Loucy (cell line): ENCODE measurements at regions not wholly inside any gene's neighbourhood (a gene's known extent, or its start where the extent isn't known, plus 50 kb on each side); places are given as distances from the start of the nearest gene placed in this dataset.
"Not testable (repeated sequence)": the region's sequence is repeated elsewhere in the genome, so short reads cannot be mapped to it uniquely, and the experiment has no call there.

ENCODE experiments used
- H2AFZ ChIP-seq: fragments of 200-600 bp; sonication (generic); 2 replicates; pipeline ENCODE4 v1.6.0; 2016; ENCODE audit warnings: antibody characterized with exemption, mild to moderate bottlenecking, low read length, moderate library complexity
- H3F3A ChIP-seq: fragments of 200-600 bp; 2 replicates; pipeline ENCODE4 v1.6.0; 2016; ENCODE audit warnings: antibody characterized with exemption, low read depth, mild to moderate bottlenecking
- H3K27me3 ChIP-seq: fragments of 200-600 bp; sonication (generic); 2 replicates; pipeline ENCODE4 v1.6.1; 2014; ENCODE audit warnings: low read length, mild to moderate bottlenecking; ENCODE audit not compliant: insufficient read depth, poor library complexity, severe bottlenecking
- H3K36me3 ChIP-seq: fragments of 200-600 bp; sonication (generic); 2 replicates; pipeline ENCODE4 v1.6.1; 2016; ENCODE audit warnings: low read length; ENCODE audit not compliant: insufficient read depth
- H3K4me1 ChIP-seq: fragments of 200-600 bp; sonication (generic); 2 replicates; pipeline ENCODE4 v1.5.1; 2014; ENCODE audit warnings: low read length, mild to moderate bottlenecking; ENCODE audit not compliant: insufficient read depth, poor library complexity, severe bottlenecking
- H3K4me2 ChIP-seq: fragments of 200-600 bp; sonication (generic); 2 replicates; pipeline ENCODE4 v1.6.0; 2014; ENCODE audit warnings: antibody characterized with exemption, low read length, low read depth, mild to moderate bottlenecking; ENCODE audit not compliant: poor library complexity, severe bottlenecking
- H3K4me3 ChIP-seq: fragments of 200-600 bp; sonication (generic); 2 replicates; pipeline ENCODE4 v1.5.1; 2014; ENCODE audit warnings: low read length, mild to moderate bottlenecking, mixed read lengths; ENCODE audit not compliant: poor library complexity, severe bottlenecking
- H3K79me2 ChIP-seq: fragments of 200-600 bp; sonication (generic); 2 replicates; pipeline ENCODE4 v1.6.1; 2014; ENCODE audit warnings: low read length; ENCODE audit not compliant: insufficient read depth
- H3K9ac ChIP-seq: fragments of 200-600 bp; sonication (generic); 2 replicates; pipeline ENCODE4 v1.6.0; 2014; ENCODE audit warnings: mild to moderate bottlenecking, low read depth, low read length, moderate library complexity; ENCODE audit not compliant: poor library complexity, severe bottlenecking
- H3K9me2 ChIP-seq: fragments of 200-600 bp; sonication (generic); replicated peaks from 2 replicates; pipeline ENCODE4 v1.6.1; 2016; ENCODE audit warnings: low read depth, low read length, mixed read lengths
- H3K9me3 ChIP-seq: fragments of 200-600 bp; sonication (generic); 2 replicates; pipeline ENCODE4 v1.6.1; 2014; ENCODE audit warnings: mild to moderate bottlenecking, antibody characterized with exemption, low read length, low read depth; ENCODE audit not compliant: insufficient read depth
- H4K20me1 ChIP-seq: fragments of 200-600 bp; sonication (generic); 2 replicates; pipeline ENCODE4 v1.6.0; 2014; ENCODE audit warnings: antibody characterized with exemption, low read length, mild to moderate bottlenecking; ENCODE audit not compliant: insufficient read depth, poor library complexity, severe bottlenecking
- CTCF ChIP-seq: fragments of 200-600 bp; sonication (generic); conservative IDR thresholded peaks from 2 replicates; pipeline ENCODE4 v1.5.1; 2014; ENCODE audit warnings: mild to moderate bottlenecking, antibody characterized with exemption, low read length
- EZH2phosphoT487 ChIP-seq: fragments of 200-600 bp; IDR thresholded peaks from 2 replicates; pipeline ENCODE4 v1.6.1; 2018; ENCODE audit warnings: antibody characterized with exemption, mild to moderate bottlenecking, moderate library complexity, borderline replicate concordance

GRCh38 chr18:2237706-2238105 is 333.6 kb downstream of the METTL4 start:
- H3K9me3 ChIP-seq: no peaks in the 10 kb centered on the region
- H3K9me2 ChIP-seq: no peaks in the 10 kb centered on the region; the same call in 1 of the 2 replicates
- TF ChIP-seq EZH2phosphoT487 (no peak), CTCF (no peak)
- no peaks in the 10 kb centered on the region for H3K36me3 ChIP-seq
- no peak overlapping the region for H3K4me2 ChIP-seq
- H3K27me3 ChIP-seq: no peaks in the 10 kb centered on the region
- H3K79me2 ChIP-seq: no peaks in the 10 kb centered on the region
- H3F3A ChIP-seq: no peaks in the 10 kb centered on the region
- H4K20me1 ChIP-seq: no peaks in the 10 kb centered on the region
- H3K4me1 ChIP-seq: peaks cover 11% of the 10 kb centered on the region
- no peak overlapping the region for H2AFZ ChIP-seq
- no peak overlapping the region for H3K9ac ChIP-seq
- no peak overlapping the region for H3K4me3 ChIP-seq

GRCh38 chr18:2240311-2240705 is 331.0 kb downstream of the METTL4 start:
- H3K4me3 ChIP-seq: no peak overlapping the region
- H4K20me1 ChIP-seq: no peaks in the 10 kb centered on the region
- no peak overlapping the region for H2AFZ ChIP-seq
- H3K9ac ChIP-seq: no peak overlapping the region
- H3K9me2 ChIP-seq: no peaks in the 10 kb centered on the region
- no peaks in the 10 kb centered on the region for H3K36me3 ChIP-seq
- peaks cover 10% of the 10 kb centered on the region for H3K4me1 ChIP-seq
- no peaks in the 10 kb centered on the region for H3K79me2 ChIP-seq
- no peaks in the 10 kb centered on the region for H3K27me3 ChIP-seq
- H3F3A ChIP-seq: no peaks in the 10 kb centered on the region
- no peaks in the 10 kb centered on the region for H3K9me3 ChIP-seq
- no peak overlapping the region for H3K4me2 ChIP-seq
- TF ChIP-seq EZH2phosphoT487 (no peak), CTCF (no peak)

GRCh38 chr18:2244641-2245040 is 326.7 kb downstream of the METTL4 start:
- H3K79me2 ChIP-seq: no peaks in the 10 kb centered on the region
- no peaks in the 10 kb centered on the region for H3K9me2 ChIP-seq
- H3K9ac ChIP-seq: no peak overlapping the region
- TF ChIP-seq CTCF (no peak), EZH2phosphoT487 (no peak)
- no peak overlapping the region for H2AFZ ChIP-seq
- H4K20me1 ChIP-seq: no peaks in the 10 kb centered on the region
- no peaks in the 10 kb centered on the region for H3K27me3 ChIP-seq
- peaks cover 6% of the 10 kb centered on the region for H3K4me1 ChIP-seq
- no peak overlapping the region for H3K4me3 ChIP-seq
- H3K9me3 ChIP-seq: no peaks in the 10 kb centered on the region
- H3F3A ChIP-seq: no peaks in the 10 kb centered on the region
- no peaks in the 10 kb centered on the region for H3K36me3 ChIP-seq
- H3K4me2 ChIP-seq: no peak overlapping the region

- H3F3A ChIP-seq, H3K36me3 ChIP-seq, H3K27me3 ChIP-seq, H3K4me2 ChIP-seq, H3K4me3 ChIP-seq, H3K9ac ChIP-seq, H3K4me1 ChIP-seq, H2AFZ ChIP-seq, H3K9me2 ChIP-seq, H3K9me3 ChIP-seq, H3K79me2 ChIP-seq, H4K20me1 ChIP-seq: not testable (repeated sequence)
Observed at GRCh38 chr18:2247101-2247500, 324.2 kb downstream of the METTL4 start.
